Suprapubic skin (tissue), 4 donors: ENCODE measurements at regions not wholly inside any gene's neighbourhood (a gene's known extent, or its start where the extent isn't known, plus 50 kb on each side); places are given as distances from the start of the nearest gene placed in this dataset.

Experiments used
- DNase-seq, 2 donors: peaks; one replicate each; pipeline ENCODE4 v3.0.0-alpha.2; 2019; ENCODE audit warnings: low spot score in 2 of 2
- H3K27ac ChIP-seq: fragments of 200-600 bp; sonication (generic); one replicate; pipeline ENCODE4 v1.5.1; 2019
- H3K27me3 ChIP-seq: fragments of 200-600 bp; sonication (generic); one replicate; pipeline ENCODE4 v1.5.1; 2019
- H3K36me3 ChIP-seq: fragments of 200-600 bp; sonication (generic); one replicate; pipeline ENCODE4 v1.5.1; 2019
- H3K4me1 ChIP-seq: fragments of 200-600 bp; sonication (generic); one replicate; pipeline ENCODE4 v1.5.1; 2019
- H3K4me3 ChIP-seq: fragments of 200-600 bp; sonication (generic); one replicate; pipeline ENCODE4 v1.5.1; 2019; ENCODE audit warnings: mild to moderate bottlenecking
- H3K9me3 ChIP-seq: fragments of 200-600 bp; sonication (generic); one replicate; pipeline ENCODE4 v1.5.1; 2019
- EP300 ChIP-seq: sonication (generic); formaldehyde crosslinking; IDR thresholded peaks from one replicate; pipeline ENCODE4 v1.6.1; 2017; ENCODE audit warnings: antibody characterized with exemption
- POLR2A ChIP-seq, 2 donors: fragments of 450-650 bp; IDR thresholded peaks; one replicate each; pipeline ENCODE4 v1.6.1; 2017; ENCODE audit warnings: antibody characterized with exemption in 2 of 2, mild to moderate bottlenecking in 2 of 2, moderate library complexity in 2 of 2
- POLR2AphosphoS5 ChIP-seq, 3 donors: sonication (generic); formaldehyde crosslinking; IDR thresholded peaks; one replicate each; pipeline ENCODE4 v1.6.1; 2017; ENCODE audit warnings: antibody characterized with exemption in 3 of 3
- WGBS: methylation state at CpG from one replicate; pipeline ENCODE4 v1.1.5; 2018; 5-methylcytosine and 5-hydroxymethylcytosine counted together
- TF ChIP-seq, protein P1 (sequence below), 2 donors: fragments of 200-600 bp in 1 of 2; fragments of 450-650 bp in 1 of 2; sonication (generic) in 1 of 2; IDR thresholded peaks; one replicate each; pipeline ENCODE4 v1.5.1; 2016 to 2019; ENCODE audit warnings: antibody characterized with exemption in 2 of 2, mild to moderate bottlenecking in 1 of 2, moderate library complexity in 1 of 2

DNA sequence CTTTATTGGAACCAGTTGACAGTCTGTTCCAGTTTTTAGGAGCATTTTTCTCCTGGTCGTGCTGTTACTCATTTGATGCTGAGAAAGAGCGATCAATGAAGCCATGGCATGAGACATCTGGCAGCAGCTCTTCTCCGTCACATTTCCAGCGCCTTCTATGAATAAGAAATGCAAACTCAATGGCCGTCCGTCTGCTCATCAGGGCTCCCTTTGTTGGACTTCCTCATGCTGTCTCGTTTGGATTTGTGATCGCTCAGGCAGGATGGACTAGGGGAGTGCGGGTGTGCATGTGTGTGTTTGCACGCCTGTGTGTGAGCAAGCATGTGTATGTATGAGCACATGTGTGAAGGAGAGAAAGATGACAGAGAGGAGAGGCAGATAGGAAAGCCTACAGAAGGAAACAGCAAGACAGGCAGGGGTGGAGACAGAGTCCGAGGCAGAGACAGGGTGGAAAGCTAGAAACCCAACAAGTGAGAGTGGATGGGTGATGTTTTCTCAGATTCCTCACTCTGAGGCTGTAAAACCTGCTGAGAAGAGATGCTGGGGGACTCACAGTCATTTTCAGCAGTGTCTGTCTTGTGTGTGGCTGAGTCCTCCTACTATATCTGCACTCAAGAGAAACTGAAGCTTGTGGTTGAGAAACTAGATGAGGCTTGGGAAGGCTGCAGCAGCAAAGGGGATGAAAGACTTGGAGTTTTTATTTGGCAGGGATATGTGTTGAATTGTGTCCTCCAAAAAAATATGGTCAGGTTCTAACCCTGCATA lies 56.0 kb upstream of the CLMP start:
- TF ChIP-seq, protein P1, sequence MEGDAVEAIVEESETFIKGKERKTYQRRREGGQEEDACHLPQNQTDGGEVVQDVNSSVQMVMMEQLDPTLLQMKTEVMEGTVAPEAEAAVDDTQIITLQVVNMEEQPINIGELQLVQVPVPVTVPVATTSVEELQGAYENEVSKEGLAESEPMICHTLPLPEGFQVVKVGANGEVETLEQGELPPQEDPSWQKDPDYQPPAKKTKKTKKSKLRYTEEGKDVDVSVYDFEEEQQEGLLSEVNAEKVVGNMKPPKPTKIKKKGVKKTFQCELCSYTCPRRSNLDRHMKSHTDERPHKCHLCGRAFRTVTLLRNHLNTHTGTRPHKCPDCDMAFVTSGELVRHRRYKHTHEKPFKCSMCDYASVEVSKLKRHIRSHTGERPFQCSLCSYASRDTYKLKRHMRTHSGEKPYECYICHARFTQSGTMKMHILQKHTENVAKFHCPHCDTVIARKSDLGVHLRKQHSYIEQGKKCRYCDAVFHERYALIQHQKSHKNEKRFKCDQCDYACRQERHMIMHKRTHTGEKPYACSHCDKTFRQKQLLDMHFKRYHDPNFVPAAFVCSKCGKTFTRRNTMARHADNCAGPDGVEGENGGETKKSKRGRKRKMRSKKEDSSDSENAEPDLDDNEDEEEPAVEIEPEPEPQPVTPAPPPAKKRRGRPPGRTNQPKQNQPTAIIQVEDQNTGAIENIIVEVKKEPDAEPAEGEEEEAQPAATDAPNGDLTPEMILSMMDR (IDR thresholded peaks at IDR 0.05) = no peak
- TF ChIP-seq POLR2A (IDR thresholded peaks at IDR 0.05) (no peak), EP300 (no peak), POLR2AphosphoS5 (IDR thresholded peaks at IDR 0.05) (no peak)
- Histone ChIP-seq H3K27ac (no peak overlapping the region), H3K4me1 (no peaks in the 10 kb centered on the region), H3K36me3 (no peaks in the 10 kb centered on the region), H3K9me3 (no peaks in the 10 kb centered on the region), H3K27me3 (no peaks in the 10 kb centered on the region), H3K4me3 (no peak overlapping the region)
- 70% methylated on average over 11 of the region's 11 CpGs for WGBS
- DNase-seq = no peak

DNA sequence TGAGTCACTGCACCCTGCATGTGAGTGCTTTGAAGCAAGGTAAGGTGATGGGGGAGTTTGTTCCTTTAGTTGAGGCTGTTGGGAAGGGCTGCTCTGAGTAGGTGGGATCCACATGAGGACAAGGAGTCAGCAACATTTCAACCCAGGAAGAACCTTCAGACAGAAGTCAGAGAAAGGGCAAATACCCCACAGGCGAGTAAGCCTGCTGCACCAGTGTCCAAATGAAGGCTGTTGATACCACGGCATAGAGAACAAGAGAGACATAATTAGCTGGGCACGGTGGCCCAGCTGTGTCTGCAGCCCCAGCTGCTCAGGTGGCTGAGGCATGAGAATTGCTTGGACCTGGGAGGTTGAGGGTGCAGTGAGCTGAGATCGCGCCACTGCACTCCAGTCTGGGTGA lies 54.3 kb upstream of the CLMP start:
- 81% methylated on average over 5 of the region's 5 CpGs for WGBS
- Histone ChIP-seq H3K27me3 (no peaks in the 10 kb centered on the region), H3K36me3 (no peaks in the 10 kb centered on the region), H3K4me1 (no peaks in the 10 kb centered on the region), H3K4me3 (no peak overlapping the region), H3K9me3 (no peaks in the 10 kb centered on the region), H3K27ac (no peak overlapping the region)
- no peak for DNase-seq
- TF ChIP-seq, protein P1 (IDR thresholded peaks at IDR 0.05) = no peak
- TF ChIP-seq POLR2A (IDR thresholded peaks at IDR 0.05) (no peak), POLR2AphosphoS5 (IDR thresholded peaks at IDR 0.05) (no peak), EP300 (no peak)

DNA sequence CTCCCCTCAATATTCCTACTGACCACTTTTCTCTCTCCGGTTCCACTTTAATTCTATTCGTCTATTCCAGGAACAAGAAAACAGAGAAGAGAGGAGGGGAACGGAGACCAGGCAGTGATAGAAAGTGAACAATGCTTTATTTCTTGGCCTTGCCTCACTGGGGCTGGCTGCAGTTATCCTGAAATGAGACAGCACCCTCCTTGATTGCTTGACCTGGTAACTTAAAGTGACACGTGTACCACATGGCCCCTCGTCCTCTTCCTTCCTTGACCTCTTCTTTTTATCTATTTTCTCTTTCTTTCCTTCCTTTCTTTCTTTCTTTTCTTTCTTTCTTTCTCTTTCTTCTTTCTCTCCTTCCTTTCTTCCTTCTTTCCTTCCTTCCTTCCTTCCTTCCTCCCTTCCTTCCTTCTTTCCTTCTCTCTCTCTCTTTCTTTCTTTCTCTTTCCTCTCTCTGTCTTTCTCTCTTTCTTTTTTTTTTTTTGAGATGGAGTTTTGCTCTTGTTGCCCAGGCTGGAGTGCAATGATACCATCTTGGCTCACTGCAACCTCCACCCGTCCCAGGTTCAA lies 52.8 kb upstream of the CLMP start:
- WGBS = 55% methylated on average over 6 of the region's 6 CpGs
- DNase-seq = no peak
- Histone ChIP-seq H3K27ac (no peak overlapping the region), H3K4me1 (no peaks in the 10 kb centered on the region), H3K9me3 (no peaks in the 10 kb centered on the region), H3K27me3 (no peaks in the 10 kb centered on the region), H3K4me3 (no peak overlapping the region), H3K36me3 (no peaks in the 10 kb centered on the region)
- TF ChIP-seq POLR2AphosphoS5 (IDR thresholded peaks at IDR 0.05) (no peak), POLR2A (IDR thresholded peaks at IDR 0.05) (no peak), EP300 (no peak)
- TF ChIP-seq, protein P1 (IDR thresholded peaks at IDR 0.05) = no peak

DNA sequence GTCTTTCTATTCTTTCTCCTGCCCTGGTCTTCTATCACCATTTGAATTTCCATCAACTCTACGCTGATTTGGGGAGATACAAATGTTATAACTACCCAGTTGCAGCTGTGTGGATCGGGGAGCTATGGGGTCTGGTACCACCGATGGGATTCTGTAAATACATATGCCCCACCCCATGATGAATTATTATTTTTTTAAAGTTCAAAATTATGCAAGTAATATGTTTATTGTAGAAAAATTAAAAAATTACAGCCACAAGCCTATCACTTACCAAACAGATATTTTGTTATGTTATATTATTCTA lies 52.4 kb upstream of the CLMP start:
- Histone ChIP-seq H3K36me3 (no peaks in the 10 kb centered on the region), H3K4me3 (no peak overlapping the region), H3K27me3 (no peaks in the 10 kb centered on the region), H3K9me3 (no peaks in the 10 kb centered on the region), H3K4me1 (no peaks in the 10 kb centered on the region), H3K27ac (no peak overlapping the region)
- TF ChIP-seq POLR2A (IDR thresholded peaks at IDR 0.05) (no peak), POLR2AphosphoS5 (IDR thresholded peaks at IDR 0.05) (no peak), EP300 (no peak)
- TF ChIP-seq, protein P1 (IDR thresholded peaks at IDR 0.05) = no peak
- WGBS = 58% methylated on average over 3 of the region's 3 CpGs
- no peak for DNase-seq

DNA sequence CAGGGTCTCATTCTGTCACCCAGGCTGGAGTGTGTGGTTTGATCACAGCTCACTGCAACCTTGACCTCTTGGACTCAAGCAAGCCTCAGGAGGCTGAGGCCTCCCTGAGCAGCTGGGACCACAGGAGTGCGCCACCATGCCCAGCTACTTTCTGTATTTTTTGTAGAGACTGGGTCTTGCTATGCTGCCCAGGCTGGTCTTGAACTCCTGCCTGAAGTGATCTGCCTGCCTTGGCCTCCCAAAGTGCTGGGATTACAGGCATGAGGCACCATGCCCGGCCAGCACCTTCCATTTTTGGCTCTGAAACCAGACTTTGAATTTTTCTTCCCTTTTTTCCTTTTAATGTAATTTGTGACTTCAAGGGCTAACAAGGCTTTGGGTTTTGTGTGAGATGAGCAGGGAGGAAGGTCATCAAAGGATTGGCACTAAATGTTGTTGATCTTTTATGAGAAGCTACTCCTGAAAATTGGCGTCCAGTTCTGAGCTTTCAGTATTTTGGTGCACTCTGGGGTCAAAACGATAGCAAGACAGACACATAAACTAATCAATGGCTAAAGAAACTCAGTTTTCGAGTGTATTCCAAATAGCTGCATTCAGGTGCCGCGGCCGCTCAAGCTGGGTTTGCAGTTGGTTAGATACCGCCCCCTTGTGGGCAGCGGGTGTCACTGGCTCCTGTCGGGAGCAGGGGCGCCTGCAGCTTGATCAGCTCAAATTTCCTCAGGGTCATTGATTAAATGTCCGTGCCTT lies 51.9 kb upstream of the CLMP start:
- Histone ChIP-seq H3K27ac (no peak overlapping the region), H3K36me3 (no peaks in the 10 kb centered on the region), H3K27me3 (no peaks in the 10 kb centered on the region), H3K9me3 (no peaks in the 10 kb centered on the region), H3K4me3 (no peak overlapping the region), H3K4me1 (no peaks in the 10 kb centered on the region)
- WGBS = 16% methylated on average over 13 of the region's 13 CpGs
- peak; percentile 87 to 92 for DNase-seq
- no peak for TF ChIP-seq POLR2A (IDR thresholded peaks at IDR 0.05)
- no peak for TF ChIP-seq POLR2AphosphoS5 (IDR thresholded peaks at IDR 0.05)
- TF ChIP-seq, protein P1 (IDR thresholded peaks at IDR 0.05) = peak; percentile 91 to 95
